Calu3 (cell line): ENCODE measurements at regions not wholly inside any gene's neighbourhood (a gene's known extent, or its start where the extent isn't known, plus 50 kb on each side); places are given as distances from the start of the nearest gene placed in this dataset.

Source experiments
- BruUV-seq: library from RNA; stranded (reverse); fragments of 400-500 nt; replicated peaks from 2 replicates; lab custom pipeline; 2021; lab: Mats Ljungman, UMichigan
- CTCF ChIA-PET: fragments of 300-600 bp; sonication (Branson Sonifier 250); formaldehyde crosslinking; loops from one replicate; lab custom pipeline; 2022; ENCODE audit warnings: antibody characterized with exemption; lab: Charles Lee
- DNase-seq: peaks from one replicate; pipeline ENCODE4 v3.0.0; 2022
- H3K27ac Mint-ChIP-seq: one replicate; pipeline ENCODE4 v1.8.0; 2022; ENCODE audit warnings: mixed read lengths; ENCODE audit not compliant: unreplicated experiment
- H3K27me3 Mint-ChIP-seq: one replicate; pipeline ENCODE4 v1.8.0; 2022; ENCODE audit warnings: mixed read lengths; ENCODE audit not compliant: unreplicated experiment
- H3K36me3 Mint-ChIP-seq: one replicate; pipeline ENCODE4 v1.8.0; 2022; ENCODE audit warnings: mild to moderate bottlenecking, moderate library complexity, mixed read lengths; ENCODE audit not compliant: insufficient read depth, unreplicated experiment
- H3K4me1 Mint-ChIP-seq: one replicate; pipeline ENCODE4 v1.8.0; 2022; ENCODE audit warnings: mild to moderate bottlenecking, low read depth, mixed read lengths; ENCODE audit not compliant: unreplicated experiment
- H3K4me3 Mint-ChIP-seq: one replicate; pipeline ENCODE4 v1.8.0; 2022; ENCODE audit warnings: mild to moderate bottlenecking, low read depth, moderate library complexity, mixed read lengths; ENCODE audit not compliant: unreplicated experiment
- H3K9me3 Mint-ChIP-seq: one replicate; pipeline ENCODE4 v1.8.0; 2022; ENCODE audit warnings: low read depth, mixed read lengths; ENCODE audit not compliant: unreplicated experiment
- intact Hi-C: fragments of 100-400 bp; cut with micrococcal nuclease; formaldehyde crosslinking; loops from one replicate; pipeline ENCODE4 v1.10.0; 2022; ENCODE audit not compliant: unreplicated experiment
- TF ChIP-seq, protein P1 (sequence below): fragments of 200-600 bp; IDR thresholded peaks from one replicate; pipeline ENCODE4 v1.8.0; 2022; ENCODE audit warnings: antibody characterized with exemption; ENCODE audit not compliant: unreplicated experiment

DNA sequence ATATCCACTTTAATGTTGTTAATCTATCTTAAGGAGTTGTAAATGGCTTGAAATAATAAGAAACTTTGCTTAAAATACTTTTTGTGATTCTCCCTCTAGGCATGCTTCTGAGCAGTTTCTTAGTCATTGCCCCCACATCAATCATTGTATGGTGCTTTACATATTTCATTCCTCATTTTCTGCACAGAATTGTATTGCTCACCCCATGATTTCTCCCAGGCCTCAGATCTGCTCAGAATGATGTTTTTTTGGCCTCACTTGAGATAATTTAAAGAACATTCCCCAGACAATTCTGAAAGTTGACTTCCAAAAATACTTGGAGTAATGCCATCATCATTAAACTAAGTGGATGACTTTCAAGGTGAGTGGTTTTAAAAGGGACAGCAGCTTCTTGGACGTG, 82.1 kb upstream of the PRPS1L1 start:
- TF ChIP-seq, protein P1, sequence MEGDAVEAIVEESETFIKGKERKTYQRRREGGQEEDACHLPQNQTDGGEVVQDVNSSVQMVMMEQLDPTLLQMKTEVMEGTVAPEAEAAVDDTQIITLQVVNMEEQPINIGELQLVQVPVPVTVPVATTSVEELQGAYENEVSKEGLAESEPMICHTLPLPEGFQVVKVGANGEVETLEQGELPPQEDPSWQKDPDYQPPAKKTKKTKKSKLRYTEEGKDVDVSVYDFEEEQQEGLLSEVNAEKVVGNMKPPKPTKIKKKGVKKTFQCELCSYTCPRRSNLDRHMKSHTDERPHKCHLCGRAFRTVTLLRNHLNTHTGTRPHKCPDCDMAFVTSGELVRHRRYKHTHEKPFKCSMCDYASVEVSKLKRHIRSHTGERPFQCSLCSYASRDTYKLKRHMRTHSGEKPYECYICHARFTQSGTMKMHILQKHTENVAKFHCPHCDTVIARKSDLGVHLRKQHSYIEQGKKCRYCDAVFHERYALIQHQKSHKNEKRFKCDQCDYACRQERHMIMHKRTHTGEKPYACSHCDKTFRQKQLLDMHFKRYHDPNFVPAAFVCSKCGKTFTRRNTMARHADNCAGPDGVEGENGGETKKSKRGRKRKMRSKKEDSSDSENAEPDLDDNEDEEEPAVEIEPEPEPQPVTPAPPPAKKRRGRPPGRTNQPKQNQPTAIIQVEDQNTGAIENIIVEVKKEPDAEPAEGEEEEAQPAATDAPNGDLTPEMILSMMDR = no peak
- intact Hi-C loops = no loop called here
- Mint-ChIP-seq H3K36me3 (no peaks in the 10 kb centered on the region), H3K27me3 (no peaks in the 10 kb centered on the region), H3K9me3 (no peaks in the 10 kb centered on the region), H3K4me1 (no peaks in the 10 kb centered on the region), H3K4me3 (no peak overlapping the region), H3K27ac (no peak overlapping the region)
- DNase-seq = no peak
- BruUV-seq = no TSS peak
- CTCF ChIA-PET = no interaction called here

- Mint-ChIP-seq H3K27me3 (no peaks in the 10 kb centered on the region), H3K27ac (no peak overlapping the region), H3K36me3 (no peaks in the 10 kb centered on the region), H3K4me3 (no peak overlapping the region), H3K4me1 (no peaks in the 10 kb centered on the region), H3K9me3 (no peaks in the 10 kb centered on the region)
- no TSS peak for BruUV-seq
- TF ChIP-seq, protein P1 = no peak
- CTCF ChIA-PET = interaction anchor here (0.6 to 0.7 kb wide), 2 partner anchors 9 to 1598 kb away, joined by 3 to 4 read pairs; no protein-coding TSS in a partner anchor
- intact Hi-C loops = no loop called here
- no peak for DNase-seq
Measured at GRCh38 chr7:18116661-18117060, 89.0 kb upstream of the PRPS1L1 start.

- CTCF ChIA-PET = interaction anchor here (0.7 kb wide), 1 partner anchor 10 kb away, joined by 3 read pairs; no protein-coding TSS in a partner anchor
- no peak for DNase-seq
- no peaks in the 10 kb centered on the region for H3K4me1 Mint-ChIP-seq
- BruUV-seq = no TSS peak
- no peaks in the 10 kb centered on the region for H3K27me3 Mint-ChIP-seq
- H3K36me3 Mint-ChIP-seq = no peaks in the 10 kb centered on the region
- H3K27ac Mint-ChIP-seq = no peak overlapping the region
- no peaks in the 10 kb centered on the region for H3K9me3 Mint-ChIP-seq
- TF ChIP-seq, protein P1 = no peak
- intact Hi-C loops = no loop called here
- no peak overlapping the region for H3K4me3 Mint-ChIP-seq
Measured at GRCh38 chr7:18117482-18117881, 89.8 kb upstream of the PRPS1L1 start.

- Mint-ChIP-seq H3K27me3 (no peaks in the 10 kb centered on the region), H3K36me3 (no peaks in the 10 kb centered on the region), H3K27ac (no peak overlapping the region), H3K9me3 (no peaks in the 10 kb centered on the region), H3K4me3 (no peak overlapping the region), H3K4me1 (peaks cover 13% of the 10 kb centered on the region)
- TF ChIP-seq, protein P1 = peak; percentile 43
- DNase-seq = peak; percentile 50
- CTCF ChIA-PET = interaction anchor here (1.3 kb wide), 1 partner anchor 28 kb away, joined by 3 read pairs; no protein-coding TSS in a partner anchor
- intact Hi-C loops = loop anchor here (1.0 kb wide), 2 partner anchors 149 to 350 kb away; no protein-coding TSS in a partner anchor
- no TSS peak for BruUV-seq
Measured at GRCh38 chr7:18119985-18120384, 92.3 kb upstream of the PRPS1L1 start.
